ENCODE measurements at regions not wholly inside any gene's neighbourhood (a gene's known extent, or its start where the extent isn't known, plus 50 kb on each side); places are given as distances from the start of the nearest gene placed in this dataset.
"Not testable (repeated sequence)": the region's sequence is repeated elsewhere in the genome, so short reads cannot be mapped to it uniquely, and the experiment has no call there.

GRCh38 chr18:51562866-51563265 is 365.4 kb upstream of the MEX3C start:
- Mint-ChIP-seq H3K4me3 (no peak overlapping the region), H3K27me3 (ENCODE audit: low read depth) (peaks cover 11% of the 10 kb centered on the region), H3K4me1 (ENCODE audit: low read depth) (no peaks in the 10 kb centered on the region), H3K36me3 (ENCODE audit: insufficient read depth) (no peaks in the 10 kb centered on the region), H3K9me3 (no peaks in the 10 kb centered on the region)
- no peak for DNase-seq
- ATAC-seq: no peak

GRCh38 chr18:51563396-51563795 is 365.9 kb upstream of the MEX3C start:
- DNase-seq (no peak), ATAC-seq (no peak)
- H3K4me1 Mint-ChIP-seq (ENCODE audit: low read depth): no peaks in the 10 kb centered on the region
- H3K27me3 Mint-ChIP-seq (ENCODE audit: low read depth): peaks cover 6% of the 10 kb centered on the region
- H3K4me3 Mint-ChIP-seq: no peak overlapping the region
- H3K9me3 Mint-ChIP-seq: no peaks in the 10 kb centered on the region
- no peaks in the 10 kb centered on the region for H3K36me3 Mint-ChIP-seq (ENCODE audit: insufficient read depth)

- H3K27me3 Mint-ChIP-seq (ENCODE audit: low read depth): peaks cover 3% of the 10 kb centered on the region
- ATAC-seq: no peak
- no peak overlapping the region for H3K4me3 Mint-ChIP-seq
- no peaks in the 10 kb centered on the region for H3K36me3 Mint-ChIP-seq (ENCODE audit: insufficient read depth)
- H3K4me1 Mint-ChIP-seq (ENCODE audit: low read depth): no peaks in the 10 kb centered on the region
- H3K9me3 Mint-ChIP-seq: no peaks in the 10 kb centered on the region
- DNase-seq: no peak
These were observed 370.7 kb upstream of the MEX3C start for GRCh38 chr18:51568151-51568550.

- no peaks in the 10 kb centered on the region for H3K9me3 Mint-ChIP-seq
- H3K4me1 Mint-ChIP-seq (ENCODE audit: low read depth): no peaks in the 10 kb centered on the region
- no peak for DNase-seq
- H3K27me3 Mint-ChIP-seq (ENCODE audit: low read depth): peaks cover 7% of the 10 kb centered on the region
- H3K4me3 Mint-ChIP-seq: no peak overlapping the region
- H3K36me3 Mint-ChIP-seq (ENCODE audit: insufficient read depth): no peaks in the 10 kb centered on the region
- no peak for ATAC-seq
These were observed 371.7 kb upstream of the MEX3C start for GRCh38 chr18:51569153-51569552.

GRCh38 chr18:51569561-51569960 is 372.1 kb upstream of the MEX3C start:
- no peaks in the 10 kb centered on the region for H3K36me3 Mint-ChIP-seq (ENCODE audit: insufficient read depth)
- H3K9me3 Mint-ChIP-seq: no peaks in the 10 kb centered on the region
- no peak for DNase-seq
- no peak for ATAC-seq
- peaks cover 9% of the 10 kb centered on the region for H3K27me3 Mint-ChIP-seq (ENCODE audit: low read depth)
- no peaks in the 10 kb centered on the region for H3K4me1 Mint-ChIP-seq (ENCODE audit: low read depth)
- no peak overlapping the region for H3K4me3 Mint-ChIP-seq

GRCh38 chr18:51570071-51570470 is 372.6 kb upstream of the MEX3C start:
- not testable (repeated sequence) for ATAC-seq

GRCh38 chr18:51573886-51574285 is 376.4 kb upstream of the MEX3C start:
- not testable (repeated sequence) for H3K36me3 Mint-ChIP-seq (ENCODE audit: insufficient read depth); ATAC-seq; H3K4me3 Mint-ChIP-seq

More at GRCh38 chr18:51570071-51570470, 372.6 kb upstream of the MEX3C start:
- not testable (repeated sequence) for DNase-seq; H3K36me3 Mint-ChIP-seq (ENCODE audit: insufficient read depth); H3K9me3 Mint-ChIP-seq; H3K4me1 Mint-ChIP-seq (ENCODE audit: low read depth); H3K27me3 Mint-ChIP-seq (ENCODE audit: low read depth); H3K4me3 Mint-ChIP-seq

GRCh38 chr18:51575171-51575570 is 377.7 kb upstream of the MEX3C start:
- ATAC-seq (no peak), DNase-seq (no peak)
- Mint-ChIP-seq H3K4me1 (ENCODE audit: low read depth) (no peaks in the 10 kb centered on the region), H3K27me3 (ENCODE audit: low read depth) (peaks cover 7% of the 10 kb centered on the region), H3K36me3 (ENCODE audit: insufficient read depth) (no peaks in the 10 kb centered on the region), H3K4me3 (no peak overlapping the region), H3K9me3 (peaks cover 3% of the 10 kb centered on the region)

More at GRCh38 chr18:51573886-51574285, 376.4 kb upstream of the MEX3C start:
- not testable (repeated sequence) for H3K27me3 Mint-ChIP-seq (ENCODE audit: low read depth); H3K9me3 Mint-ChIP-seq; H3K4me1 Mint-ChIP-seq (ENCODE audit: low read depth); DNase-seq

GRCh38 chr18:51578406-51578980 is 381.0 kb upstream of the MEX3C start:
- DNase-seq: no peak

GRCh38 chr18:51580580-51580979 is 383.1 kb upstream of the MEX3C start:
- H3K9me3 Mint-ChIP-seq: peaks cover 3% of the 10 kb centered on the region
- H3K27me3 Mint-ChIP-seq (ENCODE audit: low read depth): no peaks in the 10 kb centered on the region
- no peaks in the 10 kb centered on the region for H3K36me3 Mint-ChIP-seq (ENCODE audit: insufficient read depth)
- H3K4me1 Mint-ChIP-seq (ENCODE audit: low read depth): no peaks in the 10 kb centered on the region
- DNase-seq: no peak
- ATAC-seq: no peak
- no peak overlapping the region for H3K4me3 Mint-ChIP-seq

More at GRCh38 chr18:51578406-51578980, 381.0 kb upstream of the MEX3C start:
- Mint-ChIP-seq H3K9me3 (peaks cover 3% of the 10 kb centered on the region), H3K27me3 (ENCODE audit: low read depth) (peaks cover 7% of the 10 kb centered on the region), H3K36me3 (ENCODE audit: insufficient read depth) (no peaks in the 10 kb centered on the region), H3K4me1 (ENCODE audit: low read depth) (no peaks in the 10 kb centered on the region), H3K4me3 (no peak overlapping the region)
- ATAC-seq: no peak

- Mint-ChIP-seq H3K36me3 (ENCODE audit: insufficient read depth) (no peaks in the 10 kb centered on the region), H3K4me3 (no peak overlapping the region), H3K9me3 (peaks cover 3% of the 10 kb centered on the region), H3K4me1 (ENCODE audit: low read depth) (no peaks in the 10 kb centered on the region), H3K27me3 (ENCODE audit: low read depth) (no peaks in the 10 kb centered on the region)
- no peak for DNase-seq
- ATAC-seq: no peak
These were observed 385.1 kb upstream of the MEX3C start for GRCh38 chr18:51582551-51582950.

GRCh38 chr18:51588616-51589015 is 391.1 kb upstream of the MEX3C start:
- DNase-seq: no peak
- Mint-ChIP-seq H3K4me1 (ENCODE audit: low read depth) (no peaks in the 10 kb centered on the region), H3K4me3 (no peak overlapping the region), H3K9me3 (no peaks in the 10 kb centered on the region), H3K36me3 (ENCODE audit: insufficient read depth) (no peaks in the 10 kb centered on the region), H3K27me3 (ENCODE audit: low read depth) (peaks cover 1% of the 10 kb centered on the region)
- no peak for ATAC-seq

GRCh38 chr18:51593931-51594330 is 396.4 kb upstream of the MEX3C start:
- Mint-ChIP-seq H3K4me3 (no peak overlapping the region), H3K27me3 (ENCODE audit: low read depth) (peaks cover 1% of the 10 kb centered on the region), H3K36me3 (ENCODE audit: insufficient read depth) (no peaks in the 10 kb centered on the region), H3K4me1 (ENCODE audit: low read depth) (no peaks in the 10 kb centered on the region), H3K9me3 (peaks cover 3% of the 10 kb centered on the region)
- ATAC-seq (no peak), DNase-seq (no peak)

- no peaks in the 10 kb centered on the region for H3K4me1 Mint-ChIP-seq (ENCODE audit: low read depth)
- ATAC-seq: no peak
- peaks cover 7% of the 10 kb centered on the region for H3K27me3 Mint-ChIP-seq (ENCODE audit: low read depth)
- no peaks in the 10 kb centered on the region for H3K9me3 Mint-ChIP-seq
- DNase-seq: no peak
- no peak overlapping the region for H3K4me3 Mint-ChIP-seq
- no peaks in the 10 kb centered on the region for H3K36me3 Mint-ChIP-seq (ENCODE audit: insufficient read depth)
These were observed 405.6 kb upstream of the MEX3C start for GRCh38 chr18:51603111-51603510.

GRCh38 chr18:51603551-51603950 is 406.1 kb upstream of the MEX3C start:
- Mint-ChIP-seq H3K4me1 (ENCODE audit: low read depth) (no peaks in the 10 kb centered on the region), H3K4me3 (no peak overlapping the region), H3K36me3 (ENCODE audit: insufficient read depth) (no peaks in the 10 kb centered on the region), H3K9me3 (no peaks in the 10 kb centered on the region), H3K27me3 (ENCODE audit: low read depth) (peaks cover 8% of the 10 kb centered on the region)
- ATAC-seq: no peak
- no peak for DNase-seq

- H3K4me1 Mint-ChIP-seq (ENCODE audit: low read depth): no peaks in the 10 kb centered on the region
- no peak for DNase-seq
These were observed 413.0 kb upstream of the MEX3C start for GRCh38 chr18:51610481-51610880.

More at GRCh38 chr18:51610481-51610880, 413.0 kb upstream of the MEX3C start:
- Mint-ChIP-seq H3K36me3 (ENCODE audit: insufficient read depth) (no peaks in the 10 kb centered on the region), H3K4me3 (no peak overlapping the region), H3K27me3 (ENCODE audit: low read depth) (peaks cover 12% of the 10 kb centered on the region), H3K9me3 (no peaks in the 10 kb centered on the region)
- ATAC-seq: no peak

All from activated T-cell treated with anti-CD3 and anti-CD28 coated beads, Interleukin-2, amount 50 U/mL, for 4 hours (primary cell).